MV-4-11 (cell line): ENCODE measurements at regions not wholly inside any gene's neighbourhood (a gene's known extent, or its start where the extent isn't known, plus 50 kb on each side); places are given as distances from the start of the nearest gene placed in this dataset.

Experiments used
- DNase-seq: peaks from one replicate; lab custom pipeline; 2025; lab: John Stamatoyannopoulos, UW

DNA sequence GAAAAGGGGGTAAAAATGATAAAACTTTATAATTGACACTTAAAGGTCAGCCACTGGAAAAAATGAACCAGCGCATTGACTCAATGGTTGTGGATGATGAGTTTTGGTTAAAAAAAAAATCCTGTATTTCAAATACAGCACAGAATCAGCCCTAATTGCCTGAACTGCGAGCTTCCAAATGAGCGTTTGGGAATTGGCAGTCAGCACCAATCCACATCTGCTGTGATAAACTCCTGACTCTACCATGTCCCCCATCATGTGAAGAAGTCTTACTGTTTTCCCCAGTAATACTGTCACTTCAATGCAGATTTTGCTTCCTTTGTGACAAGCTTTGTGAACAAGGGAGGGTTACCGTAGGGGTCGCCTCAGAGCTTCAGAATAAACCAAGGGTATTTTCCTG lies 235.4 kb downstream of the EBLN2 start:
- no peak for DNase-seq

DNA sequence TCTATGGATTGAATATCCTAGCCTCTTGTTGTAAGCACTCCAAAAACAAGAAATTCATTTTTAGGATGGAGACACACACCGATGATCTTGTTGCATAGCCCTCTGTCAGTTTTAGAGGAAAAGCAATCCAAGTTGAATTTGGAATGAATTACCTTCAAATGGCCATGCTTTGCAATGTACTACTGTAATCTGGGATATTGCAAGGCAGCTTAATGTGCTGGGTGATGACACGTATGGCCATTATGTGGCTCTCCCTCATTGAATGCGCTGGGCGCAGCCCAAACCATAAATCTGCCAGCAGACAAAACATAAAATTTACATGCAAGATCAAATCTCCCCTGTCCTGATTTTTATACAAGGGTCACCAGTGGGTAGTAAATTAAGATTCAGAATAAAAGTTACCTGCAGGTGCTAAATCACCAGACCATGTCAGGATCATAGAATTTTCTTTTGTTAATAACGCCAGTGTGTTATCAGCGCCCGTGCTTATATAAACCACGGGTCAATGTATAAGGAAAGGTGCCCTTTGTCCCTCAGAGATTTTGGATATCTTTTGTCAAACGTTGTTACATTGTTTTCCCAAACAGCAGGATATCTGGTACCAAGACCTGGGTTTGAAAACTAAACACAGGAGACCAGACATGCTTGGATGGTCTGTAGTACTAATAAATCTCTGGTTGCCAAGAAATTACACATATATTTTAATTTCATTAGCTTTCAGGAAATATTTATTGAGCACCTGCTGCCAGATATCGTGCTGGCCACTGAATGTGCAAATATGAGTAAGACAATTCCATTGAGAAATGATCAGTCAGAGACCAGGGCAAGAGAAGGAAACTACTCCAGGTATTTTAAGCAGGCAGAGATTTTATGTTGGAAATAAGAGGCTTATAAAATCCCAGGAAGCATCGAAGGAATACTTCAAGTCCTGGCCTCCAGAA lies 237.1 kb downstream of the EBLN2 start:
- DNase-seq, result no peak

DNA sequence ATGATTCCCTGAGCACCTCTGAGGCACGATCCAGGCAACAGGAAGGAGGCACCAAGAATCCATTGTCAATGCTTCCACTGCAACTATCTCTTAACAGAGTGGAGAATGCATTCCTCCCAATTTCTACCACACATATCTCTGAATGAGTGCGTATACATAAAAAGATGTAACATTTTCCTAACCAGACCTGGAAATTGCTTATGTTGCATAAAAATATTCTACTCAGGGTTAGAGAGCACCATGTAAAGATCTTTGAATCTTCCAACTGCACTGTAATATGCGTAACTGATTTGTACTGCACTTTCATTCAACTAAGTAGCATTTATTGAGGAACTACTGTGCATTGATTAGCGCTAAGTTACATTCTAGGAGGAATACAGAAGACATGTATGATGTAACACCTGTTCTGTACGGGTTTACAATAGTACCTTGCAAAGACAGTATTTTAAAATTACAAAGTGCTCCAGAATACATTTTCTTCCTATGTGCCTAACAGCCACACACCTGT lies 237.8 kb downstream of the EBLN2 start:
- DNase-seq, result no peak

DNA sequence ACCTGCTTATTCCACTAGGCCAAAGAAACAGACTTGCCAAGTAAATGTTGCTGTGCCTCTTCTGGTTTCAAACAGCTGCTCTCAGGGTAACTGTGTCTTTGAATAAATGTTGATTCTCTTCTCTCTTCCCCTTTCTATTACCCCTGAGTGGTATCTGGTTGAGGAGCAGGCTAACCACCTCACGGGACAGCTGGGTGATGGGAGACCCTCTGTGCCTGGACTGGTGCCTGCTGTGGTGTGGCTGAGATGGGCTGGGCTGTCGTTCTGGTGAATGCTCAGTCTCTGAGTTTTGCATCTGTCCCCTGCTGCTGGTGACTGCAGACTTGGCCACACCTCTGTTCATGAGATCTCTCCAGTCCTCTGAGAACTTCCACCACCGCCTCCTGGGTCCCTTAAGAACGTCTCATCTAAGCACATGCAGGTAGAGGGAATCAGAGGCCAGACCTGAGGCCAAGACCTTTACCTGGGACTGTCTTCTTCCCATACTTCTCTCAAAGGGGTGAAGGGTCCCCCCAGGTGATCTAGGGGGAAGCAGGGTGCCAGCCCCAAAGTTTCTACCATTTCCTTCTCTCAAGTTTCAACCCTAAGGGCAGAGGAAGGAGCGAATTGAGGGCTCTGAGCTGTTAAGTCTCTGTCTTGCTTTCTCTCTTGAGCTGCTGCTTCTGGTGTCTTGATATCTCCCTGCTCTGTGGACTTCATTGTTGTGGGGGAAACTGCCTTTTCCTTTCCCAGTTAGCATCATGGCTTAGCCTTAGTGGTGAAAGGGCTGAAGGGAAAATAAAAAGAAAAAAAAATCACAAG lies 252.9 kb downstream of the EBLN2 start:
- DNase-seq, result no peak

DNA sequence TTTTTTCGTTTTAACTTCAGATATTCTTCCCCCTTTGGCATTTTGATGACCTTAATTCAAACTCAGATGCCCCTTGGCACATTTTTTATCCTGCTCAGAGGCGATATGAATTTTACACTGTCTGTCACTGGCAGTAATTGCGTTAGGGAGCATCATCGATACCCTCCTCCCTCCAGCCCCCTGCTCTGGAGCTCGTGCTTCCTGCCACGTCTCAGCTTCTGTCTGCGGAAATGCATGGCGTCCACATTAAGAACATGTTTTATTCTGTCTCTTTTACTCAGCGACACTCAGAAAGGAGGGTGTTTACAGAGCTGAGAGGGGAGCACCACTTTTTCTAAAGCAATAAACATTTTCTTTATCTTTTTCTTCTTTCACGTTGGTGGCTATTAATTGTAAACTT lies 254.2 kb downstream of the EBLN2 start:
- DNase-seq, result no peak

DNA sequence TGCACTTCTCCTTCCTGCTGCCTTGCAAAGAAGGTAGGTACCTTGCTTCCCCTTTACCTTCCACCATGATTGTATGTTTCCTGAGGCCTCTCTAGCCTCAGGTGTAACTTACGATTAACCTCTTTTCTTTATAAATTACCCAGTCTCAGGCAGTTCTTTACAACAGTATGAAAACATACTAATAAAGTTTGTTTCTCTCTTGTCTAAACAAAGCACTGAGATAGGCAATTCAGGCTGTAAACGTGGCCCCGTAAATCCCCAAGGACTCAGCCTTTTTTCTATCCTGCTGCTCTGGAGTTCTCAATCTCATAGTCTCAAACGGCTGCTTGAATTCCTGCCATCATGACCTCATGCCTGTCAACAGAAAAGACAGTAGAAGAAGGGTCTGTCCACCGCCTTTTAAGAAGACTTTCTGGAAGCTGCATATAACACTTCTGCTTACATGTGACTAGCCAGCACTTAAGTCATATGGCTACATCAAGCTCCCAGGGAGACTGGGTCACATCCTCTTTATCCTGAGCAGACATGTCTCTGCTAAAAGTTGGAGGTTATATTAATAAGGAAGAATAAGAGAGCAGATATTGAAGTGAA lies 257.8 kb downstream of the EBLN2 start:
- peak; percentile 6 for DNase-seq

DNA sequence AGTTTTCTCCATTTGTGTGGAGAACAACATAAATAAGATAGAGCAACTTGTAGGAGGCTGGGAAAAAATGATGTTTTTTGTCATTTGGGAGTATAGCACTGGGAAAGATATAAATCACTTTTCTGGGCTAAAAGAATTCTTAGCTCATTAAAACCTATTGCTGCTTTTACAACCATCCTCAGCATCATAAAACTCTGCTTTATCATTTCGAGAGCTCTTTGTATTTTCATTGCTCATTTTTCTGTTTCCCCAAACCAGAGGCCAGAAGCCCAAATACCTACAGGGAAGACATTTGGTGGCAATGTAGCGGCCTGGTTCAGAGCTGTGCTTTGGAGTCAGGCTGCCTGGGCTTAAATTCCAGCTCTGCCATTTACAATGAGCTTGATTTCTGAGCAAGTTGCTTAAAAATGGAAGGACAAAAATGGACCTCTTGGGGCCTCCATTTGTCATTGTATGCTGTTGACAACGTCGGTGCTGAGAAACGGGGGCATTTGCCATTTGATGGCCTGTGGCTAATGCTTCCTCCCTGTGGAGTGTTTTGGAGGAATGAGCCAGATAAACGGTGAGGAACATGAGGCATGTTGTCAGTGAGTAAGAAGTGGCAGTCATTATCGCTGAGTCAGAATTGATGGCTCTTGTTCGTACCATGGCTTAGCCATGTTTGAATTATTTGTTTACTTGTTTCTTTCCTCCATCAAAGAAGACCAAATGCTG lies 260.0 kb downstream of the EBLN2 start:
- no peak for DNase-seq

DNA sequence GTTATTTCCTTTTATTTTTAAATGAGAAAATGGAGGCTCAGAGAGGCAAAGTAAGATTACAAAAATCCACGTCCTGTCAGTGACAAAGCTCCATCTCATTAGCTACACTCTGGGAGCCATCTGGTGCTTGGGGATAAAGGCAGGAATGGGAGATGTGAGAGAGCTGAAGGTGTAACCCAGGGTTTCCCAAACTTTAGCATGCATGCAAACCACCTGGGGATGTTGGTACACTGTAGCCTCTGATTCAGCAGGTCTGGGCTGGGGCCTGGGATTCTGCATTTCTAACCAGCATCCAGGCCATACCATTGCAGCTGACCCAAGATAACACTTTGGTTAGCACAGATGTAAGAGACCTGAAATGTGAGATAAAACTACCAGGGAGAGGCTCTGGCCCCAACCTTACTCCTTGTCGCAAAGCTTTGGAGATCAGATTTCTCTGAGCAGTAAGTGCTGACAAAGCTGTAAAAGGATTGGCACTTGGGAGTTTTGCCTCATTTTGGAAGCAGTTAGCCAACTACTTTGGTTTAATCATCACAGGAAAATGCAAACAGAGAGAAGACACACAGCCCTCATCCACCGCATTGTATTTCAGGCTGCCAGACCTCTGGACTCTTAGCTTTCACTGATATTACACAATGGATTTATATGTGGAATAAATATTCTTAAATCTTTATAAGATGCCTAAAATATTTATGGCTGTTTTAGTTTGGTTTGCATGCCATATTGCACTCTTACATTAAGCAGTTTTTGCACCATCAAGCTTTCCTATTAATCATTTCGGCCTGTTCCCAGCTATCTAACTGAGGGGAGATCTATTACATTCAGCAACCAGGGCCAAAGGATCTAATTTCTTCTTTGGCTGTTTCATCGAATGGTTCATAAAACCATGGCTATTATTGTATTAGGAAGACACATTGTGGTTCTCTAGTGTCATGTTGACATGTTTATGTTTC lies 263.0 kb downstream of the EBLN2 start:
- DNase-seq, result no peak

DNA sequence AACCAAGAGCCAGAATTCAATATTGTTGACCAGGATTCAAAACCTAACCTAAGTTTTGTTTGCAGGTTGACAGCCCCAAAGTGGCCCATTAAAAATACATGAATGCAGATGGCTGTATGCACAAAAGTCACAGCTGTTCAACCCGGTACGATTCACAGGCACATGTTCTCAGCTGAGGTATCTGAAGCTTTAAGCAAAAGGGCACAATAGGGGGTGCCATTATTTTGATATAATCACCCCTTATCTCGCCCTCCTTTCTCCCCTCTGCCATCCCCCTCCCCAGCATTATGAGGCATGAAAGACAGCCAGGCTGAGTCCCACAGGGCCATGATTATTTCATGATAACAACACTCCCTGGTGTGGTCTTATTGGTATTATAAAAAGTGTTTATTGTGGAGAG lies 264.9 kb downstream of the EBLN2 start:
- DNase-seq, result no peak

DNA sequence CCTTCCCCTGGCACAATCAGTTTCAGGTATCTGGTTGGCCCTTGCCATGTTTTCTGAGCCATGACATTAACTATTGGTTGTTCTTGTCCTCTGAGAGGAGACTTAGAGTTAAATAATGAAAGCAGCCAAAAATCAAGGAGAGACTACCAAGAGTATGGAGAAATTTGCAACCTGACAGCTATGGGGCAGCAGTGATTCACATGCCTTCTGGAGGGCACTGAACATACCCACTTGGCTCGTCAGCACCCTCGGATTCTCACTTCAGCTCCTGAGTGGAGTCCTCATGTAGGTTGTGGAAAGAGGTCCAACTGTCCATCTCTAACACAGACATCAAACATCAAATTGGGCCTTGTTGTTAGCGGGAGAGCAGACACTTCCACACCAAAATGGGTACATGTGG lies 265.6 kb downstream of the EBLN2 start:
- no peak for DNase-seq
